Esophagus squamous epithelium (tissue), 4 donors: ENCODE measurements at regions not wholly inside any gene's neighbourhood (a gene's known extent, or its start where the extent isn't known, plus 50 kb on each side); places are given as distances from the start of the nearest gene placed in this dataset.

Experiments
- CTCF ChIP-seq, 6 experiments: fragments of 450-650 bp in 4 of 6; fragments of 200-600 bp in 2 of 6; sonication (generic) in 2 of 6; IDR thresholded peaks; one replicate each; pipeline ENCODE4 v1.5.1; 2016 to 2019; ENCODE audit warnings: antibody characterized with exemption in 6 of 6, mild to moderate bottlenecking in 4 of 6, moderate library complexity in 4 of 6
- POLR2A ChIP-seq, 4 donors: fragments of 450-650 bp; IDR thresholded peaks; one replicate each; pipeline ENCODE4 v1.6.1; 2017; ENCODE audit warnings: antibody characterized with exemption in 4 of 4, mild to moderate bottlenecking in 4 of 4, moderate library complexity in 3 of 4

GRCh38 chr10:78859769-78860168 lies 209.0 kb upstream of the ZMIZ1 start:
- no peak for TF ChIP-seq CTCF (IDR thresholded peaks at IDR 0.05)
- no peak for TF ChIP-seq POLR2A (IDR thresholded peaks at IDR 0.05)
